ENCODE measurements at regions not wholly inside any gene's neighbourhood (a gene's known extent, or its start where the extent isn't known, plus 50 kb on each side); places are given as distances from the start of the nearest gene placed in this dataset.

GRCh38 chr5:8907168-8907868, 638.6 kb downstream of the SEMA5A start:
- Histone ChIP-seq H3K9ac (ENCODE audit: low read length) (no peak overlapping the region), H3K4me1 (ENCODE audit: insufficient read depth, low read length, severe bottlenecking) (no peaks in the 10 kb centered on the region), H3K9me3 (ENCODE audit: low read length) (no peaks in the 10 kb centered on the region), H3K27ac (ENCODE audit: low read depth, low read length, poor library complexity, severe bottlenecking) (no peak overlapping the region), H3K79me2 (ENCODE audit: insufficient read depth, low read length) (no peaks in the 10 kb centered on the region), H2AFZ (ENCODE audit: low read length) (no peak overlapping the region), H3K36me3 (ENCODE audit: insufficient read depth, low read length) (no peaks in the 10 kb centered on the region), H3K4me2 (ENCODE audit: low read length) (no peak overlapping the region), H3K4me3 (ENCODE audit: low read depth, low read length, poor library complexity, severe bottlenecking) (no peak overlapping the region), H3K27me3 (ENCODE audit: insufficient read depth, low read length) (no peaks in the 10 kb centered on the region), H3F3A (ENCODE audit: insufficient read depth, low read length) (no peaks in the 10 kb centered on the region), H3K9me2 (ENCODE audit: low read depth, low read length) (no peaks in the 10 kb centered on the region), H4K20me1 (ENCODE audit: insufficient read depth, low read length) (no peaks in the 10 kb centered on the region)
- TF ChIP-seq CTCF (IDR thresholded peaks at IDR 0.05; ENCODE audit: low read length) (no peak), EZH2 (IDR thresholded peaks at IDR 0.05; ENCODE audit: borderline replicate concordance, low read length) (no peak)

- Histone ChIP-seq H4K20me1 (ENCODE audit: insufficient read depth, low read length) (no peaks in the 10 kb centered on the region), H3K9me2 (ENCODE audit: low read depth, low read length) (no peaks in the 10 kb centered on the region), H3K4me2 (ENCODE audit: low read length) (no peak overlapping the region), H3K9me3 (ENCODE audit: low read length) (no peaks in the 10 kb centered on the region), H3F3A (ENCODE audit: insufficient read depth, low read length) (no peaks in the 10 kb centered on the region), H3K27ac (ENCODE audit: low read depth, low read length, poor library complexity, severe bottlenecking) (no peak overlapping the region), H3K4me3 (ENCODE audit: low read depth, low read length, poor library complexity, severe bottlenecking) (no peak overlapping the region), H3K79me2 (ENCODE audit: insufficient read depth, low read length) (no peaks in the 10 kb centered on the region), H3K4me1 (ENCODE audit: insufficient read depth, low read length, severe bottlenecking) (no peaks in the 10 kb centered on the region), H3K36me3 (ENCODE audit: insufficient read depth, low read length) (no peaks in the 10 kb centered on the region), H2AFZ (ENCODE audit: low read length) (no peak overlapping the region), H3K9ac (ENCODE audit: low read length) (no peak overlapping the region), H3K27me3 (ENCODE audit: insufficient read depth, low read length) (no peaks in the 10 kb centered on the region)
- no peak for TF ChIP-seq EZH2 (IDR thresholded peaks at IDR 0.05; ENCODE audit: borderline replicate concordance, low read length)
- peak; percentile 88 for TF ChIP-seq CTCF (IDR thresholded peaks at IDR 0.05; ENCODE audit: low read length)
Observed at GRCh38 chr5:8908055-8908683, 637.7 kb downstream of the SEMA5A start.

- TF ChIP-seq EZH2 (IDR thresholded peaks at IDR 0.05; ENCODE audit: borderline replicate concordance, low read length) (no peak), CTCF (IDR thresholded peaks at IDR 0.05; ENCODE audit: low read length) (no peak)
- no peaks in the 10 kb centered on the region for H3K4me1 ChIP-seq (ENCODE audit: insufficient read depth, low read length, severe bottlenecking)
Observed at GRCh38 chr5:8912106-8912505, 633.8 kb downstream of the SEMA5A start.

More at GRCh38 chr5:8912106-8912505, 633.8 kb downstream of the SEMA5A start:
- Histone ChIP-seq H3K9ac (ENCODE audit: low read length) (no peak overlapping the region), H3F3A (ENCODE audit: insufficient read depth, low read length) (no peaks in the 10 kb centered on the region), H3K36me3 (ENCODE audit: insufficient read depth, low read length) (no peaks in the 10 kb centered on the region), H3K9me2 (ENCODE audit: low read depth, low read length) (no peaks in the 10 kb centered on the region), H3K4me3 (ENCODE audit: low read depth, low read length, poor library complexity, severe bottlenecking) (no peak overlapping the region), H3K27me3 (ENCODE audit: insufficient read depth, low read length) (no peaks in the 10 kb centered on the region), H3K27ac (ENCODE audit: low read depth, low read length, poor library complexity, severe bottlenecking) (no peak overlapping the region), H3K4me2 (ENCODE audit: low read length) (no peak overlapping the region), H3K9me3 (ENCODE audit: low read length) (no peaks in the 10 kb centered on the region), H3K79me2 (ENCODE audit: insufficient read depth, low read length) (no peaks in the 10 kb centered on the region), H2AFZ (ENCODE audit: low read length) (no peak overlapping the region), H4K20me1 (ENCODE audit: insufficient read depth, low read length) (no peaks in the 10 kb centered on the region)

Data from OCI-LY1 (cell line).